ENCODE measurements at regions not wholly inside any gene's neighbourhood (a gene's known extent, or its start where the extent isn't known, plus 50 kb on each side); places are given as distances from the start of the nearest gene placed in this dataset.
A peak's percentile ranks its signal among the peaks of the same experiment; 100 is the strongest.

DNA sequence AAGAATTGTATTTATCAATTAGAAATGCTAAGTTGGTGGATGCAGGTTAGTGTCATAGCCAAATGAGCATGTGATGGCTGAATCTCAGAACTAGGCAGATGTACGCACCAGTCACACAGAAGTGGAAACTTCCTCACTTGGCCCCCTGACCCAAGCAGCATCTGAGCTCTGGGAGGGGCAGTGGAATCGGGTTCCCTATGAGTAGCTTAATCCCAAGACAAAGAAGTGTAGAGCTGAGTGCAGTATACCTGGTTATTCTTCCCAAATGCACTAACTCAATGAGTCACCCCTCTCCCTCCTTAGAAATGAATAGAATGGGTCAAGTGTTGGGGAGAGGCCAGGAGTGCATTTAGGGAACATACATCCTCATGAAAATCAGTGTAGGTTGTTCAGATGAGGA is 224.6 kb downstream of the FAT3 start:
- Histone ChIP-seq H4K20me1 (ENCODE audit: low read depth) (no peaks in the 10 kb centered on the region), H3K9ac (no peak overlapping the region), H2AFZ (replicated peaks) (no peak overlapping the region), H3K27ac (peak overlapping the region; percentile 55), H3K4me2 (peak overlapping the region; percentile 42), H3K4me3 (no peak overlapping the region), H3K9me3 (ENCODE audit: low read depth) (no peaks in the 10 kb centered on the region), H3K36me3 (no peaks in the 10 kb centered on the region), H3K79me2 (ENCODE audit: low read depth) (no peaks in the 10 kb centered on the region), H3K27me3 (no peaks in the 10 kb centered on the region), H3K4me1 (peaks cover 25% of the 10 kb centered on the region), H3F3A (ENCODE audit: low read depth) (peaks cover 23% of the 10 kb centered on the region)
- DNase-seq (ENCODE audit: low spot score): peak; percentile 32
- Mint-ChIP-seq H3K27ac (peak overlapping the region; percentile 29), H3K27me3 (ENCODE audit: insufficient read depth, low read depth) (no peaks in the 10 kb centered on the region), H3K36me3 (peaks cover 5% of the 10 kb centered on the region), H3K4me1 (peaks cover 22% of the 10 kb centered on the region), H3K4me3 (no peak overlapping the region), H3K9me3 (peaks cover 2% of the 10 kb centered on the region)
- TF ChIP-seq EZH2 (IDR thresholded peaks at IDR 0.05): no peak
- TF ChIP-seq, protein P1, sequence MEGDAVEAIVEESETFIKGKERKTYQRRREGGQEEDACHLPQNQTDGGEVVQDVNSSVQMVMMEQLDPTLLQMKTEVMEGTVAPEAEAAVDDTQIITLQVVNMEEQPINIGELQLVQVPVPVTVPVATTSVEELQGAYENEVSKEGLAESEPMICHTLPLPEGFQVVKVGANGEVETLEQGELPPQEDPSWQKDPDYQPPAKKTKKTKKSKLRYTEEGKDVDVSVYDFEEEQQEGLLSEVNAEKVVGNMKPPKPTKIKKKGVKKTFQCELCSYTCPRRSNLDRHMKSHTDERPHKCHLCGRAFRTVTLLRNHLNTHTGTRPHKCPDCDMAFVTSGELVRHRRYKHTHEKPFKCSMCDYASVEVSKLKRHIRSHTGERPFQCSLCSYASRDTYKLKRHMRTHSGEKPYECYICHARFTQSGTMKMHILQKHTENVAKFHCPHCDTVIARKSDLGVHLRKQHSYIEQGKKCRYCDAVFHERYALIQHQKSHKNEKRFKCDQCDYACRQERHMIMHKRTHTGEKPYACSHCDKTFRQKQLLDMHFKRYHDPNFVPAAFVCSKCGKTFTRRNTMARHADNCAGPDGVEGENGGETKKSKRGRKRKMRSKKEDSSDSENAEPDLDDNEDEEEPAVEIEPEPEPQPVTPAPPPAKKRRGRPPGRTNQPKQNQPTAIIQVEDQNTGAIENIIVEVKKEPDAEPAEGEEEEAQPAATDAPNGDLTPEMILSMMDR (IDR thresholded peaks at IDR 0.05): no peak
- TF ChIP-seq EZH2phosphoT487 (IDR thresholded peaks at IDR 0.05): no peak

DNA sequence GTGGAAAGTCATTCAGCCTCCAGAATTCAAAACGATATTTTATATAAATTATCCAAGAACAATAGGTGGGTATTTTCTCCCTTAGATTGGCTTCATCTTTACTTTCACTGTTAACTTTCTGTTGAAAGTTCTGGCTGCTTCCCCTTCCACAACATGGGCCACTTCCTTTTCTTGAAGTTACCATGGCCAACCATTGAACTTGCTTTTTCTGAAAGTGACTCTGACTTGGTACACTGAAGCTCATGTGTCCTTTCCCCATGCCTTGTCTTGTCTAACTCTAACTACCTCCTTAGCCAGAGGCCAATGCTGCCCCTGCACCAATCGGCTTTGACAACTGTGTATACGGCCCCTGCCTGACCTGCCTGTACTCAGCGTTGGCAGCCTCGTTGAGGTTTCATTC is 225.2 kb downstream of the FAT3 start:
- no peaks in the 10 kb centered on the region for H3K9me3 ChIP-seq (ENCODE audit: low read depth)
- TF ChIP-seq EZH2 (IDR thresholded peaks at IDR 0.05) (no peak), EZH2phosphoT487 (IDR thresholded peaks at IDR 0.05) (no peak)
- TF ChIP-seq, protein P1 (IDR thresholded peaks at IDR 0.05): no peak
- H3K27me3 ChIP-seq: no peaks in the 10 kb centered on the region
- H4K20me1 ChIP-seq (ENCODE audit: low read depth): no peaks in the 10 kb centered on the region
- no peak overlapping the region for H2AFZ ChIP-seq (replicated peaks)
- no peak overlapping the region for H3K27ac ChIP-seq
- Mint-ChIP-seq H3K27me3 (ENCODE audit: insufficient read depth, low read depth) (no peaks in the 10 kb centered on the region), H3K27ac (no peak overlapping the region), H3K4me3 (no peak overlapping the region), H3K4me1 (peaks cover 22% of the 10 kb centered on the region), H3K9me3 (peaks cover 2% of the 10 kb centered on the region), H3K36me3 (peaks cover 4% of the 10 kb centered on the region)
- no peak overlapping the region for H3K4me3 ChIP-seq
- H3F3A ChIP-seq (ENCODE audit: low read depth): peaks cover 23% of the 10 kb centered on the region
- H3K4me2 ChIP-seq: peak overlapping the region; percentile 42
- H3K4me1 ChIP-seq: peaks cover 25% of the 10 kb centered on the region
- H3K36me3 ChIP-seq: no peaks in the 10 kb centered on the region
- H3K79me2 ChIP-seq (ENCODE audit: low read depth): no peaks in the 10 kb centered on the region
- no peak overlapping the region for H3K9ac ChIP-seq
- DNase-seq (ENCODE audit: low spot score): no peak

DNA sequence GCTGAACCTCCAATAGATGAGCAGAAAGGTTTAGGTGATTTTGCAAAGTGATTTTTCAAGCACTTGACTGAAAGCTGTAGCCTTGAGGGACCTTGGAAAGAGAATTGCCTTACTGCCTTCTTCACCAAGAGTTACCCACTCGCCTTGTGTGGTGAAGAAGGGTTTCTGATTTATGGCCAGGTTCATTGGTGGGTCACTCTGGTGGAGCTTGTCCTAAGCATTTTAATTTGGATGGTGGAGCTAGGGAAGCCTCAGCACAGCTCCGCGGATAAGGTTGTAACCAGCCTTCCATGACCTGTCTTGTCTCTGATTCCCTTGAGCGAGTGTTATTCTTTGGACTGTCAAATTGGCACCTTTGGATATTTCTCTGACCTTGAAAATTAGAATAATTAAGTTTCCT is 226.4 kb downstream of the FAT3 start:
- Histone ChIP-seq H4K20me1 (ENCODE audit: low read depth) (no peaks in the 10 kb centered on the region), H3K9ac (no peak overlapping the region), H2AFZ (replicated peaks) (no peak overlapping the region), H3K27me3 (no peaks in the 10 kb centered on the region), H3K9me3 (ENCODE audit: low read depth) (no peaks in the 10 kb centered on the region), H3K4me1 (peaks cover 25% of the 10 kb centered on the region), H3K36me3 (no peaks in the 10 kb centered on the region), H3K4me3 (no peak overlapping the region), H3K4me2 (no peak overlapping the region), H3K79me2 (ENCODE audit: low read depth) (no peaks in the 10 kb centered on the region), H3F3A (ENCODE audit: low read depth) (peaks cover 23% of the 10 kb centered on the region), H3K27ac (no peak overlapping the region)
- no peaks in the 10 kb centered on the region for H3K27me3 Mint-ChIP-seq (ENCODE audit: insufficient read depth, low read depth)
- no peak overlapping the region for H3K4me3 Mint-ChIP-seq
- H3K4me1 Mint-ChIP-seq: peaks cover 22% of the 10 kb centered on the region
- no peak for TF ChIP-seq EZH2 (IDR thresholded peaks at IDR 0.05)
- TF ChIP-seq, protein P1 (IDR thresholded peaks at IDR 0.05): no peak
- TF ChIP-seq EZH2phosphoT487 (IDR thresholded peaks at IDR 0.05): no peak
- no peak overlapping the region for H3K27ac Mint-ChIP-seq
- peaks cover 2% of the 10 kb centered on the region for H3K9me3 Mint-ChIP-seq
- H3K36me3 Mint-ChIP-seq: peaks cover 4% of the 10 kb centered on the region
- no peak for DNase-seq (ENCODE audit: low spot score)
